Stimulated activated CD8-positive, alpha-beta memory T cell treated with anti-CD3 and anti-CD28 coated beads, Interleukin-2, amount 100 ng/mL, for 48 hours (primary cell): ENCODE measurements at regions not wholly inside any gene's neighbourhood (a gene's known extent, or its start where the extent isn't known, plus 50 kb on each side); places are given as distances from the start of the nearest gene placed in this dataset.
"Not testable (repeated sequence)": the region's sequence is repeated elsewhere in the genome, so short reads cannot be mapped to it uniquely, and the experiment has no call there.

Experiments used
- DNase-seq, 2 donors: peaks; one replicate each; pipeline ENCODE4 v3.0.0-alpha.2; 2020; ENCODE audit warnings: low read depth in 2 of 2

DNA sequence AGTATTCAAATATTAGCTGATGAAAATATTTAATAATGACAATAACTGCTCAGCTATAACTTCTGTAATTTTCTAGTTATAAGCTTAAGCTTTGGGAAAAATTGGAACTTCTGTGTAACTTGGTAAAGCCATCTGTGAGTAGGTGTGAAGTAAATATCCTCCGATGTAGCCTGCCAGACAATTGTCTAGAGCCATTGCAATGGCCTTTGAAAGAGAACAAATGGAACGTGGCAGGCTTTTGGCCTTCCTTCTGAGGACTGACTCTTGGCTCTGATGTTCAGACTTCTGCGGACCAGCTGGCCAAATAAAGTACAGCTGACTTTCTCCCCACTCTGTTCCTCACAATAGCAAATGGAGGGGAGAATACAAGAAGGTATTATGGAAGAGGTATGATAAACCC lies 203.4 kb upstream of the NMUR2 start:
- DNase-seq = no peak

DNA sequence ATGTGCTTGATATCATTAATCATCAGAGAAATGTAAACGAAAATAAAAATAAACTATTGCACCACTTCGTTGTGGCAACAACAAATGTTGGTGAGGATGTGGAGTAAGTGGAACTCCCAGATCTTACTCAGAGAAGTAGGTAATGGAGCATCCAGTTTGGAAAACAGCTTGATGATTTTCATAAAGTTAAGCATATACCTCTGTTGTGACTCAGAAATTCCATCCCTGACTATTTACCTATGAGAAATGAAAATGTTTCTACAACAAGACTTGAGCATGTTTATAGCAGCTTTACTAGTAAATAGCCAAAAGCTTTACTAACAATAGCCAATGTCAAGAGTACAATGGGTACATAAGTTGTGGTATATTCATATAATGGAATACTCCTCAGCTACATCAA lies 214.7 kb upstream of the NMUR2 start:
- no peak for DNase-seq

DNA sequence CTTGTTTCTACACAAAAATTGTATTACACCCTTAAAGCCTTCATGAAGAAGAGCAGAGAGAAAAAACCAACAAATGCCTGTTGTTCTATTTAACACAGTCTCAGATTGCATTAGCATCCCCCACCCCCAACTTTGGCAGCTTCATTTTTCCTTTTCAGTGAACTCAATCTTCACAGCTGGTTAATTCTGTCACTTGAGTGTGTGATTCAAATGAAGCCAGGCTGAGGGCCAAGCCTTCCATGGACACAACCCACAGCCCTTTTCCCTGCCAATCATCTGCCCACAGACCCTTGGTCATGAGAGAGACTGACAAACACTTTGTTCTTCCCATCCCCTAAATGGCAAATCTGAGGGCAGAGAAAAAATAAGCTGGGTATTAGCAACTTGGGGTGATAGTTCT lies 217.5 kb upstream of the NMUR2 start:
- DNase-seq = no peak

DNA sequence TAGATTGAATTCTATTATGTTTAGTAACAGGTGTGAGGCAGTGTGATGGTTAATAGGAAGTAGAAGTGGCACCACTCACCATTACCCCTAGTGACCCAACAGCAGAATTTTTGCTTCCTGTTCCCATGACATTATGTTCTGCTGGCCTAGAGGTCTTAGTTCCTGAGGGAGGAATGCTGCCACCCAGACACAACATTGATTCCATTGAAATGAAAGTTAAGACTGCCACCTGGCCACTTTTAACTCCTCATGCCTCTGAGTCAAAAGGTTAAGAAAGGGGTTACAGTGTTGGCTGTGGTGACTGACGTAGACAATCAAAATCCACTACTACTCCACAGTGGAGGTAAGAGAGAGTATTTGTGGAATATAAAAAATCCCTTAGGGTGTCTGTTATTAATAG lies 218.9 kb upstream of the NMUR2 start:
- DNase-seq = no peak

DNA sequence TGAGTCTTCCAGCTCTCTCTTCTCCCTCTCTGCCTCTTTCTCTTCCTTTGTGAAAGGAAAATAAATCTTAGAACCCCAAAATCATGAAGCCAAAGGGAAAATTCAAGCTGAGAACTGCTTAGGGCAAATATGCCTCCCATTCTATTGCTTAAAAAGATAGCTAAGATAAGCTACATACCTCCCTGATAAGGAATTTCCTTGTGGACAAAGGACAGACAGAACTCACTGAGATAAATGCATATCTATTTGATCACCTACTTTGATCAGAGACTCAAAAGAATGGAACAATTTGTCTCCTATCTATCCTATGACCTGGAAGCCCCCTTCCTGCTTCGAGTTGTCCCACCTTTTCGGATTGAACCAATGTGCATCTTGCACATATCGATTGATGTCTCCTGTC lies 220.6 kb upstream of the NMUR2 start:
- DNase-seq = no peak

DNA sequence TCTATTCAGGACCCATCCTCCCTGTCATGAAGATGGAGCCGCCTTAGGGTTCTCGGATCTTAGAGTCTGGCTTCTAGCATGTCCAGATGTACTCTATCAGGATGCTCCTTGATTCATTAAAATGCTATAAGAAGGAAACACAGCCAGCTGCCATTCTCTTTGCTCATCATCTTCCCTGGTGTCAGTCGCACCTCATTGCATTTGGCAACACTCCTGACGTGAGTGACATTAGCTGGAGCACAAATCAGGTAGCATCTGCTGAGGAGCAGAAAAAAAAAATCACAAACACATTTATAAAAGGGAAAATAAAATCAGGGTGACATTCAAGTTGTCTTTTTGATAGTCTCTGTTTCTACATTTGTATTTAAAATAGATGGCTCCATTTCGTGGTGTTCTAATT lies 226.1 kb upstream of the NMUR2 start:
- DNase-seq = no peak

DNA sequence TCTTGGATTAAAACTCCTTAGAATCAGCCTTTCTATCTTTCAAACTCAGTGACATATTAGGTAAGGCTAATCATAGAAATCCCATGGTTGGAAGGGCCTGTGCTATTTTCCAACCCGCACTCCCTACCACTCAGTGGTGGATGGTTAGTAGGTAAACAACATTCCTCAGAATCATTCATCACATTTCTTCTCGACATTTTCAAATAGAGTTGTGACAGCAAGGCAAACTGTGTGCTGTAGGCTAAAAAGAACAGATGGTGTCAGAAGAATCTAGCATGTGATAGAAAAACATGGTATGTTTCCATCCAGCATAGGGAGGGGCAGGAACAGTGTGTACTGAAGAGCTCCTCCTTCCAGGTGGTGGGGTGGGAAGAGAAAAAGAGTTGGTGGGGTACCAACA lies 227.3 kb upstream of the NMUR2 start:
- no peak for DNase-seq

DNA sequence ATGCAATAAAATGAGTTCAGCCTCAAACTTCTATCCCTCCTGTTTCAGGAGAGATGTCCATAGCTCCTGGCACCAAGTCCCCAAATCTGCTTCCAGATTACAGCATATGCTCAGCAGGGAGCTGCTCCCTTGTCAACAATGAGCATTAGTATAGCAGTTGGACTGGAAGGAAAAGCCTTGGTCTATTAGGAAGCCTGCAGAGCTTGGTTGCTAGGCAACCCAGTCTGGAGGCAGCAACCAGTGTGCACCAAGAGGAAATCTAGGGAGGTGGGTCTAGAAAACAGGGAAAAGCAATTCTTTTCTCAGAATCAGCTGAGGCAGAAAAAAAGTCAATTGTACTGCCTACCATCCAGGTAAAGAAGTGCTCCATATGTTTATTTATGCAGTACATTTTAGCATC lies 229.5 kb upstream of the NMUR2 start:
- no peak for DNase-seq

DNA sequence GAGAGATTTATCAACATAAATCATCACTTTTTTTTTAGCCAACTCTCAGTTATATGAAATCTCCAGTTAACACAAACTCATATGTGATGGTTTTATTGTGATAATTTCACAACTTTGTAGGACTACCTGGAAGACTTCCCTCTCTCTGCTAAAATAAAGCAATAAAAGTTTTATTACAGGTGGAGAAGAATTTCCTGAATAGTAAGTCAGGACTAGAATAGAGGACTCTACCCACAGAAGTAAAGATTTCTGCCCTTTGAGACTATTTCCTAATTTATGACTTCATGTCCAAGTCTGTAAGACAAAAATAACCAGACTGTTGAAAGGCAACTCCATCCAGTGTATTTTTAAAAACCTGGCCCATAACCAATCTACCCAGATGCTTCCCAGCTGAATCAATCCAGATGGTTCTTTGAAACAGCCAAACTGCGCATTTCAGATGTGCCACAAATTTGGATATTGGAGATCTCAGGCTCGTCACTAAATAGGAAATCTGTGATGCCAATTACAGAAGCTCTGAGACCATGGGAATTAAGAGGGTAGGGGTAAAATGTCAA lies 234.0 kb upstream of the NMUR2 start:
- DNase-seq = no peak

DNA sequence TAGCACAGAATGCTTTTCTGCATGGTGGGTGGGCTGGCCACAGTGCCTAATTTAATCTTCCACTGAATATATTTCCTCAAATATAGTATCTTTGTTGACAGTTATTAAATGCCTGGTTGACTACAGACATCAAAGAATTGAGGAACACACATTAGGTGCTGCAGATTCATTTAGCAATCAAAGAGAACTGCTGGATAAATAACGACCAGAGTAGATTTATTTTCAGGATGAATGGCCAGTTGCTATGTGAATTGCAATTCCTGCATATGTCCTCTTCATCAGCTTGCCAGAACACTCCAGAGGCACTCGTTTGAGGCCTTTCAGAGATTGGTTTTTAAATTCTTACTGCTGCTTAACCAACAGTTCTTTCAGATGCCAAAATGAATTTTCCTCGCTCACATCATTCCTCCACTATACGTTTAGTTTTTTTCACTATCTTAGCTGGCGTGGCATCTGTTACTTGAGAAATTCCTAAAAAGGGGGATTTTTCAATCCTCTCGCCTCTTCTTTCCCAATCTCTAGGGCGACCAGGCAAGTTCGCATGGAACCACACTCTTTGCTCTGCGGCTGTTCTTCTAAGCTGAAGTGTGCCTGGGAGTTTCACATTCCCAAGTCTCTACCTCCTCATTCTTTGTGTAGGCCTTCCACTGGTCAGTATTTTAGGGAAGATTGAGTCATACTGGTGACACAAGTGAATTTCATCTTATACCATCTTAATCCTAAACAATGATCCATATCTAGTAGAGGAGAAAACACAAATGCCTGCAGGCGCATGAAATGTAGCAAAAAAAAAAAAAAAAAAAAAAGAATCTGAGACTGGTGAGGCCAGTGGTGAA lies 237.1 kb upstream of the NMUR2 start:
- no peak for DNase-seq

DNA sequence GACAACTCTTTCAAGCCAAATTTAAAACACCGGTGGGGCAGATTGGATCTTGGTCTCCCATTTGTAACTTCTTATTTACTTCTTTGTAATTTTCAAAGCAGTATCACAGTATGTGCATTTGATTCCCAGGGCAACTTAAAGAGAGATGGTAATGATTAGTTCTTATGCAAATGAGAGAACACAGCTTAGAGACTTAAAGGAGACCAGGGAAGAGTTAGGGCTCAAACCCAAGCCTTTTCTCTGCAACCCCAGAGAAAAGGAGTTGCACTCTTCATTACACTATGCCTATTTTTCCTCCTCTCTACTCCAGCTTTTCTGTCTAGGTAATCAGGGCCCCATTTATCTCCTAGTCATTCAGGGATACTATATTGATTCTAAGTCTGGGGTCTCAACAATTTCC lies 237.8 kb upstream of the NMUR2 start:
- DNase-seq = no peak

DNA sequence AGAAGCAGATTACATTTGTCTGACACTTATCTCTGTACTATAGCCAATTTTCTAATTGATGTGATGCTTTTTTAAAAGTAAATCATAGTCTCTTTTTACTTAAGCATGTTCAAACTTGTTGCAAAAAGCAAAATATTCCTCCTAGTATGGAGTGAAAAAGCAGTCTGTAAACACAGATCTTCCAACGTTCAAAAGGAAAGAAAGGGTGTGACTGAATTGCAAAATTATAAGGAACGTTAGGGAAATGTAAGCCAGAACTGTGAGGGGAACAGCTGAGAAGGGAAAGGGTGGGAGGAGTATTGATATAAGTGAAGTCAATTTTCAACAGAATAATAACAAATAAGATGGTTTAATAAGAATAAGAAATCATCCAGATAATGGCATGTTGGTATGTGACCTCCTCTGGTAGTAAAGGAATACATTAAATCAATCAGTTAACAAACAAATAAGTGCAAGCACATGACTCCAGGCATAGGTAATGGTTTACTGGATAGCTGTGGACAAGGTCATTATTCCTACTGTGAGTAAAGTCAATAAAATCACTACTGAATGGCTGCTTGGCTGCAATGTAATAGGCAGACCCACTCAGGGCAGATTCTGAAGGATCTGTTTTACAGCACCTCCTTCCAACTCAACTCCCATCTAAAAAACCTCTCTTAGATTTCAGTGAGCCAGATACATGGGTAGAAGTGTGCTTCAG lies 239.1 kb upstream of the NMUR2 start:
- no peak for DNase-seq

DNA sequence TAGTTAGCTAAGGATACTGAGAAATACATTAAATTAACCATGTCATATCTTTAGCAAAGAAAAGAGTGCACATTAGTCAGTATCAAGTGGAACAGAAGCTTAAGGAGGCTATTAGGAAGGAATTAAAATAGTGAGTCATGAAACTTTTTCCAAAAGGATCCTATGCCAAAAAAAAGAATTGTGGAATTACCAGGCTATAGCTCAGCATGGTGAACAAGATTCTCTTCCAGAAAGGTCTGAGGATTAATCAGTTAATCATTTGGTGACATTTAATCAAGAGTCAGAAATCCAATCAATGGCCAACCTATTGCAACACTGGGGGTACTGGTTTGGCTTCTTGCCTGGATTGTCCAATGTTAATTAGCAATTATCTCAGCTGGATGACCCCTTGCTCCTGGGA lies 244.5 kb upstream of the NMUR2 start:
- no peak for DNase-seq

DNA sequence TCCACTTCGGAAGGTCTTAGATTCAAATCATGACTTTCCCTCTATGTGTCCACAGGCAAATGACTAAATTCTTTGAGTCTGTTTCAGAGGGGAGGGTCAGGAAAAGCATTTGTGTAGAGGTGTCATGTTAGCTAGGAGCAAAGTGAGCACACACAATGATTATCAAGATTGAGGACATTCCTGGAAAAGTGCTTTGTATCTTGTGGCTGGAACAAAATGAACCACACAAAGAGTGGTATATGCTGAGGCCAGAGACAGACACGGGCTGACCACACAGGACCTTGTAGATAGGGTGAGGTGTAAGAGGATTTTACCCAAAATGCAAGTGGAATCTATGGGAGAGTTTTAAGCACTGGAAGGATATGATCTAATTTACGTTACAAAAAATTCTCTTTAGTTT lies 245.3 kb upstream of the NMUR2 start:
- DNase-seq = no peak

DNA sequence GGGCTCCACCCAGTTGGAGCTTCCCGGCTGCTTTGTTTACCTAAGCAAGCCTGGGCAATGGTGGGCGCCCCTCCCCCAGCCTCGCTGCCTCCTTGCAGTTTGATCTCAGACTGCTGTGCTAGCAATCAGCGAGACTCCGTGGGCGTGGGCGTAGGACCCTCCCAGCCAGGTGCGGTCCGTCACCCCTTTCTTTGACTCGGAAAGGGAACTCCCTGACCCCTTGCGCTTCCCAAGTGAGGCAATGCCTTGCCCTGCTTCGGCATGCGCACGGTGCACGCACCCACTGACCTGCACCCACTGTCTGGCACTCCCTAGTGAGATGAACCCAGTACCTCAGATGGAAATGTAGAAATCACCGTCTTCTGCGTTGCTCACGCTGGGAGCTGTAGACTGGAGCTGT lies 254.4 kb upstream of the NMUR2 start:
- not testable (repeated sequence) for DNase-seq

DNA sequence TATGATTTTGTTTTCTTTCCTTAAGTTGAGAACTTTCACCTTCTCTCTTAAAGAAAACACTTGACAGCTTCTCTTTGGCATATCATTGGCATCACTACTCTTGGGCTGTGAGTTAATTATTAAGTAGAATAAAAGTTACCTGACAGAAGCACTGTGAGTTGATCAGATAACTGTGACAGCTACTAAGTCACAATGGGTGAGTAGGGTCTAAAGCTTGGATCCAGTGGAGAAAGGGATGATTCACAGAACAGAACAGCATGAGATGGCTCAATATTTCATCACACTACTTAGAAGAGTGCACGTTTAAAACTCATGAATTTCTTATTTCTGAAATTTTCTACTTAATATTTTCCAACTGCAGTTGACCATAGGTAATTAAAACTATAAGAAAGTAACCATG lies 268.5 kb upstream of the NMUR2 start:
- DNase-seq = no peak

DNA sequence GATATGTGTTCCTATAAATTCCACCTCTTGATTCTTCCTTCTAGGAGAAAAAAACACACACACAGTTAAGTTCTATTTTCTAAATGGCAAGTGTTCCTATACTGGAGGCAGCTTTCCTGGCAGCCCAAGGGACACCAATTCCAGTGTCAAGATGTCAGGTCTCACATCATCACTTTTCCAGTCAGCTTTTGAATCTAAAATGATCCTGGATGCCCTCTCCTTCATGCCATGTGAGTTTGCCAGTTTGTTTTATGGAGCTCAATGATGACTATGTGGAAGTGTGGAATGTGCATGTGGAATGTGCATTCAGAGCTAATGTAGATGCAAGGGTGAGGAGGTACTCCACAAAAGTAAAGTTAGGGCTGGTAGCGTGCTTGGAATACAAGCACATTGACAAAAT lies 269.3 kb upstream of the NMUR2 start:
- DNase-seq = no peak

DNA sequence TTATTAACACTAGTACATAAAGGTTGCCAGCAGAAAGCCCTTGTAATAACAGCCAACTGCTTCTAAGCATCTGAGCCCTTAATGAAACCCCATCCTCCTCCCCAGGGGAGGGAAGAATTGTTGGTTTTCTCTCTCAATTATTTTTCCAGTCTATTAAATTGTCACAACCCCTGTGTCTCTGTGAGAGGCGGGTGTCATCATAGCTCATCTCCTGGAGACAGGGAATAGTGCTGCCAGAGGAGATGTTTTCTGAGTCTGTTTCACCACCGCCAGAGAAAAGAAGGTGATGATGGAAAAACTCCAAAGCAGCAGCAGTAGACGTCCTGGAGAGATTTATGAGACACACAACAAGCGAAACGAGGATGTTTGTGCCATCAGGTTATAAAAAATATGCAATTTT lies 271.1 kb upstream of the NMUR2 start:
- DNase-seq = no peak

DNA sequence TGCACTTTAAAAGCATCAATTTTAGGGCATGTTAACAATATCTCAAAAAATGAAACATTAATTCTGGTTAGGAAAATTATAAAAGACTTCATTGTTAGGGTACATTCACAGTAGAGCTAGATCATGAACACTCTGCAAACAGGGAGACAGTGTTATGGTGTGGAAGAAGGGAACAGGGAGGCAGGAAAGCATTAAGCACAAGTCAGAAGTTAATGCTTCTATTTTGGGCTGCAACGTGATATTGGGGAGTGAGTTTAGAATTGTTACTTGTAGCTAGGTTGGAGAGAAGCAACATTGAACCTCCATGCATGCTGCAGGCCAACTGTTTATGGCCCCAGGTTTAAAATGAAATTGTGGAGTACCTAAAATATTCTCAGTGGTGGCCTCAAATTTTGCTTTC lies 278.1 kb upstream of the NMUR2 start:
- no peak for DNase-seq

DNA sequence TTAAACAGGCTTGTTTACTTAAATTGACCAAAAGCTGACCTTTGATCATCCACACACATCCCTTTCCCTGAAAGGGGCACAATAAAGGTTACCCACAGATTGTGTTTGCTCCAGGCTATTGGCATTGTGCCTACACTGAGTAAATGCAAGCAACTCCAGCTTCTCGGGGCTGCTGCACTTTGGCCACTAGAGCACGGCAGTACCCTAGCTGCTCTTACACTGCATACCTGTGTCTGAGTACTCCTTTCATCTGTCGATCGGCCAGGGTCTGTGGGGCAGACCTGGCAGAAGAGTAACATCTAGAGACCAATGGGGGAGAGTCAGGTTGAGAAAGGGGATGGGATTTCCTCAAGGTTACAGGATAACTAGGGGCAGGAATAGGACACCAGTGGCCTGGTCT lies 281.9 kb upstream of the NMUR2 start:
- DNase-seq = no peak

DNA sequence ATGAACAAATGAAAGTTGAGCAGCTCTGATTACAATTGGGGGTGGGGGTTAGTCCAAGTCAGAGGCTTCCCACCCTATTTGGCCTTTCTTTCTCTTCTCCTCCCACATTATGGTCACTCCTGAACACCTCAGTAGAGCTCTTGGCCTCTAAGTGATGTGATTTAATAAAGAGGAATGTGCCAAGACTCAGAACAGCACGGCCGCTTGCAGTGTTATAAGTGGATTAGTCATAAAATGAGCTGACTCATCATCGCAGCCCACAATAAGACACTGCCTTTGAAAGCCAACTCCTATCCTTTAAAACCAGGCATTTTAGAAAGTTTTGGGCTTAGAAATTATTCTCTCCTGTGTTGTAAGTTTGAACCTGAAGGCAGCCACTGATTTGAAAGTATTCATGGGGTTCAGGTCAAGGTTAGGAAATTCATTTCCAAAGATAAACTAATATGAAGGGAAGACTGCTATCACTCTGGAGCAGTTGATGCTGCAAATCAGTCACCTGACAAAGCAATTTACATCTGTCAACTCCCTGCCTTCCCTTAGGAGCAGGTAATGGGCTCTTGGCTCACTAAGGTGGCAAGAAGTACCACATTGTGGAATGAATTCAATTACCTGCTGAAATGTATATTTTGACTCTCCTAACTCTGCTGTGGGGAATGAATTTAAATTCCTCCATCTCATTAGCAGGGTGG lies 283.6 kb upstream of the NMUR2 start:
- no peak for DNase-seq

DNA sequence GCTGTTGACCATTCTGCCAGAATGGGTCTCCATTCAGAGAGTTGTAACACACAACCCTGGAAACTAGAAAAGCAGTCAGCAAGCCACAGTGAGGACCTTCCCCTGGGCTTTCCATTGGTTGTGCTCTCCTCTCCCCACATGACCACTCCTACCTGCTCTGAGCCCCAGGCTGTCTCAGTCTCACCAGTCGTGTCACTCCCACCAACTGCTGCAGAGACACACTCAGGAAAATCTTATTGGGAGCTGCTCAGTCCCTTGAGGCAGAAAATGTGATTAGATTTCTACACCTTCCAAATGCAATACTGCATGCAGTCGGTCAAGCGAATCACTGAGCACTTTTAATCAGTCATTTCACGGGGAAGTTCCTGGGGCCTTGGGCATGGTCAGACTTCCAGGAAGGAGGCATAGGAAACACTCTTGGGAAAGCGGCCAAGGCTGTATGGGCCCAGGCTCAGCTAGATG lies 284.2 kb upstream of the NMUR2 start:
- no peak for DNase-seq

DNA sequence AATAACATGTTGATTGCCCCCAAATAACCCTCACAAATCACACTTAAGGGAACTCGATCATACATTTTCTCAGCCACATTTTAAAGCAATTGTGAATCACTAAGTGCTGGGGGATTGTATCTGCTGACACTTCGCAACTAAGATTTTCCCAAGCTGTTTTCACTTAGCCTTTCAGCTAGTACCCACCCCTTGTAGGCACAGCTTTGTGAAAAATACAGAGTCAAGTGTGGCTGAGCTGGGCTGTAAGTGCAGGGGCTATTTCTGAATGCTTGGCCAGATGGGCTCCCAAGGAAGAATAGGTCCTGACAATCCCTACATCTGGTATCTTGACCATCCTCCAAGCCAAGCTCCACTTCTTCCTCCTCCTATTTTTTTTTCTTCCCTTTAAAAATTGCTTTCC lies 289.2 kb upstream of the NMUR2 start:
- no peak for DNase-seq
